Right ventricle myocardium inferior (tissue), 1 donor: ENCODE measurements at regions not wholly inside any gene's neighbourhood (a gene's known extent, or its start where the extent isn't known, plus 50 kb on each side); places are given as distances from the start of the nearest gene placed in this dataset.

Source experiments
- ATAC-seq: fragments of 200-7000 bp; cut with Tn5 transposase; one replicate; pipeline ENCODE4 v1.9.1; 2020; ENCODE audit warnings: mild to moderate bottlenecking, moderate library complexity
- DNase-seq: peaks from one replicate; pipeline ENCODE4 v3.0.0; 2021; ENCODE audit errors: missing footprints
- intact Hi-C: fragments of 100-400 bp; cut with DNase I; formaldehyde crosslinking; loops from one replicate; pipeline ENCODE4 v1.11.0; 2022
- donor health status: DM: no; HTN: yes; CAD: no; lungs with severe emphysema.

GRCh38 chr5:96074870-96075269, 113.2 kb upstream of the ELL2 start:
- intact Hi-C loops, result no loop called here
- ATAC-seq (no peak), DNase-seq (no peak)

- DNase-seq (no peak), ATAC-seq (no peak)
- intact Hi-C loops, result no loop called here
Observed at GRCh38 chr5:96074460-96074859, 112.8 kb upstream of the ELL2 start.

GRCh38 chr5:96072791-96073165, 111.1 kb upstream of the ELL2 start:
- DNase-seq (no peak), ATAC-seq (no peak)
- intact Hi-C loops, result no loop called here

GRCh38 chr5:96072138-96072790, 110.6 kb upstream of the ELL2 start:
- DNase-seq (no peak), ATAC-seq (no peak)
- intact Hi-C loops, result no loop called here

GRCh38 chr5:96070622-96071225, 109.1 kb upstream of the ELL2 start:
- DNase-seq (no peak), ATAC-seq (no peak)
- intact Hi-C loops, result no loop called here

- ATAC-seq, result no peak
- intact Hi-C loops, result no loop called here
- DNase-seq, result no peak
Observed at GRCh38 chr5:96067894-96068614, 106.4 kb upstream of the ELL2 start.

- DNase-seq, result no peak
- intact Hi-C loops, result no loop called here
- no peak for ATAC-seq
Observed at GRCh38 chr5:96067251-96067650, 105.6 kb upstream of the ELL2 start.

- DNase-seq (no peak), ATAC-seq (no peak)
- intact Hi-C loops, result no loop called here
Observed at GRCh38 chr5:96066386-96066719, 104.7 kb upstream of the ELL2 start.

GRCh38 chr5:96065685-96066385, 104.2 kb upstream of the ELL2 start:
- intact Hi-C loops, result no loop called here
- ATAC-seq, result no peak
- DNase-seq, result no peak

GRCh38 chr5:96064877-96065276, 103.2 kb upstream of the ELL2 start:
- no peak for ATAC-seq
- intact Hi-C loops, result no loop called here

GRCh38 chr5:96062836-96063235, 101.2 kb upstream of the ELL2 start:
- intact Hi-C loops, result no loop called here
- DNase-seq (no peak), ATAC-seq (no peak)

More at GRCh38 chr5:96064877-96065276, 103.2 kb upstream of the ELL2 start:
- no peak for DNase-seq

GRCh38 chr5:96058084-96058483, 96.4 kb upstream of the ELL2 start:
- DNase-seq, result no peak
- intact Hi-C loops, result no loop called here
- no peak for ATAC-seq

- DNase-seq (no peak), ATAC-seq (no peak)
- intact Hi-C loops, result no loop called here
Observed at GRCh38 chr5:96054311-96055030, 92.8 kb upstream of the ELL2 start.

GRCh38 chr5:96053063-96053735, 91.5 kb upstream of the ELL2 start:
- DNase-seq, result no peak
- intact Hi-C loops, result no loop called here
- ATAC-seq, result no peak

GRCh38 chr5:96052374-96052773, 90.7 kb upstream of the ELL2 start:
- intact Hi-C loops, result no loop called here
- DNase-seq, result no peak

GRCh38 chr5:96051401-96051830, 89.8 kb upstream of the ELL2 start:
- no peak for ATAC-seq
- DNase-seq, result no peak
- intact Hi-C loops, result no loop called here

More at GRCh38 chr5:96052374-96052773, 90.7 kb upstream of the ELL2 start:
- no peak for ATAC-seq

- DNase-seq, result no peak
- ATAC-seq, result no peak
- intact Hi-C loops, result no loop called here
Observed at GRCh38 chr5:96050273-96050880, 88.7 kb upstream of the ELL2 start.
